Activated naive CD8-positive, alpha-beta T cell treated with anti-CD3 and anti-CD28 coated beads, Interleukin-2, amount 50 U/mL, for 24 hours (primary cell): ENCODE measurements at regions not wholly inside any gene's neighbourhood (a gene's known extent, or its start where the extent isn't known, plus 50 kb on each side); places are given as distances from the start of the nearest gene placed in this dataset.

Source experiments
- ATAC-seq: fragments of 150-1000 bp; cut with Tn5 transposase; one replicate; pipeline ENCODE4 v1.10.0; 2021
- DNase-seq: peaks from one replicate; pipeline ENCODE4 v3.0.0; 2021
- H3K27ac Mint-ChIP-seq: one replicate; pipeline ENCODE4 v1.8.0; 2021; ENCODE audit warnings: mild to moderate bottlenecking, mixed read lengths
- H3K27me3 Mint-ChIP-seq: one replicate; pipeline ENCODE4 v1.8.0; 2021; ENCODE audit warnings: mixed read lengths
- H3K36me3 Mint-ChIP-seq: one replicate; pipeline ENCODE4 v1.8.0; 2021; ENCODE audit warnings: low read depth, mixed read lengths
- H3K4me1 Mint-ChIP-seq: one replicate; pipeline ENCODE4 v1.8.0; 2021; ENCODE audit warnings: mixed read lengths
- H3K4me3 Mint-ChIP-seq: one replicate; pipeline ENCODE4 v1.8.0; 2021; ENCODE audit warnings: mild to moderate bottlenecking, moderate library complexity, mixed read lengths
- H3K9me3 Mint-ChIP-seq: one replicate; pipeline ENCODE4 v1.8.0; 2021; ENCODE audit warnings: mixed read lengths

DNA sequence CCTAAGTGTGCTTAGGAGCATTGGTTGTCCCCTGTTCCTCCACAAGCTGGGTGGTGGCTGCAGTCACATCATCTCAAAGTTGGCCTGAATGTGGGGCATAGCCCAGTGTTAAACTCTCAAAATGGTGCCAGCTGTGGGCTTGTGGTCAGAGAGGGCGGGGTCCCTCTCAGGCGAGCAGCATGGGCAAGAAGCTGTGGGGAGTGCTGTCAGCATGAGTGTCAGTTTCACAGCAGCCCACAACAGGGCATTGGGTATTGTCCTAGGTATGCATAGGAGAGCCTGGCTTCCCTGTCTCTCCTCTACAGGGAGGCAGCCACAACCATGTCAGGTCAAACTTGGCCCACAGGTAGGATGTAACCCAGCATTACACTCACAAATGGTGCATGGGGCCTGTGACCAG, 285.6 kb upstream of the THSD7B start:
- Mint-ChIP-seq H3K36me3 (no peaks in the 10 kb centered on the region), H3K4me1 (no peaks in the 10 kb centered on the region), H3K27ac (no peak overlapping the region), H3K4me3 (no peak overlapping the region), H3K9me3 (peaks cover 10% of the 10 kb centered on the region), H3K27me3 (peaks cover 4% of the 10 kb centered on the region)
- DNase-seq (no peak), ATAC-seq (no peak)

GRCh38 chr2:136468799-136469369, 296.5 kb upstream of the THSD7B start:
- no peak overlapping the region for H3K4me3 Mint-ChIP-seq
- H3K27ac Mint-ChIP-seq, result no peak overlapping the region
- DNase-seq (no peak), ATAC-seq (no peak)
- H3K27me3 Mint-ChIP-seq, result peaks cover 26% of the 10 kb centered on the region
- no peaks in the 10 kb centered on the region for H3K4me1 Mint-ChIP-seq
- peaks cover 12% of the 10 kb centered on the region for H3K9me3 Mint-ChIP-seq
- H3K36me3 Mint-ChIP-seq, result no peaks in the 10 kb centered on the region

GRCh38 chr2:136452528-136452927, 312.8 kb upstream of the THSD7B start:
- no peaks in the 10 kb centered on the region for H3K36me3 Mint-ChIP-seq
- no peaks in the 10 kb centered on the region for H3K4me1 Mint-ChIP-seq
- ATAC-seq (no peak), DNase-seq (no peak)
- H3K27ac Mint-ChIP-seq, result no peak overlapping the region
- no peak overlapping the region for H3K4me3 Mint-ChIP-seq
- H3K9me3 Mint-ChIP-seq, result no peaks in the 10 kb centered on the region
- H3K27me3 Mint-ChIP-seq, result peaks cover 4% of the 10 kb centered on the region

GRCh38 chr2:136448986-136449780, 316.2 kb upstream of the THSD7B start:
- DNase-seq (no peak), ATAC-seq (no peak)
- Mint-ChIP-seq H3K27me3 (peaks cover 1% of the 10 kb centered on the region), H3K4me1 (no peaks in the 10 kb centered on the region), H3K27ac (no peak overlapping the region), H3K36me3 (no peaks in the 10 kb centered on the region), H3K4me3 (no peak overlapping the region), H3K9me3 (no peaks in the 10 kb centered on the region)

GRCh38 chr2:136448432-136448831, 316.9 kb upstream of the THSD7B start:
- no peaks in the 10 kb centered on the region for H3K9me3 Mint-ChIP-seq
- H3K36me3 Mint-ChIP-seq, result no peaks in the 10 kb centered on the region
- H3K4me1 Mint-ChIP-seq, result no peaks in the 10 kb centered on the region
- H3K27ac Mint-ChIP-seq, result no peak overlapping the region
- H3K4me3 Mint-ChIP-seq, result no peak overlapping the region
- DNase-seq, result no peak
- ATAC-seq, result no peak
- H3K27me3 Mint-ChIP-seq, result peaks cover under 1% of the 10 kb centered on the region

DNA sequence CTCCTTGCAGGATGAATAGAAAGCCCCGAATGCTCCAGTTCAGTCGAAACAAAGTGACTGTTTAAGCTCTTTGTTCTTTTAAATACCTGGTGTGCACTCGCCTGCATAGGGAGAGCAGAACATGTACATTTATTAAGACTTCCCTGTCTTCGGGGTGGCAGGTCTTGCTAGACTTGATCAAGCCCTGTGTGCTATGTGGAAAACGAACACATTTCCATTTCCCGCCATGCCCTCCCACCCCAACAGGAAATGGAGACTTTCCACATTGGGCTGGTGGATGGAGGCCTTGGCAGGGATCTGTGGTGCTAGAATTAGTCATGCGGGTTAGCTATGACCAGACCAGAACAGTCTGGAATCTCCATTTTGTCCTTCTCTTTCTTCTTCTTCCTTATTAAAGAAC, 321.0 kb upstream of the THSD7B start:
- no peaks in the 10 kb centered on the region for H3K9me3 Mint-ChIP-seq
- H3K4me3 Mint-ChIP-seq, result no peak overlapping the region
- peaks cover 10% of the 10 kb centered on the region for H3K27me3 Mint-ChIP-seq
- no peak for DNase-seq
- H3K4me1 Mint-ChIP-seq, result no peaks in the 10 kb centered on the region
- no peak for ATAC-seq
- H3K27ac Mint-ChIP-seq, result no peak overlapping the region
- H3K36me3 Mint-ChIP-seq, result no peaks in the 10 kb centered on the region

DNA sequence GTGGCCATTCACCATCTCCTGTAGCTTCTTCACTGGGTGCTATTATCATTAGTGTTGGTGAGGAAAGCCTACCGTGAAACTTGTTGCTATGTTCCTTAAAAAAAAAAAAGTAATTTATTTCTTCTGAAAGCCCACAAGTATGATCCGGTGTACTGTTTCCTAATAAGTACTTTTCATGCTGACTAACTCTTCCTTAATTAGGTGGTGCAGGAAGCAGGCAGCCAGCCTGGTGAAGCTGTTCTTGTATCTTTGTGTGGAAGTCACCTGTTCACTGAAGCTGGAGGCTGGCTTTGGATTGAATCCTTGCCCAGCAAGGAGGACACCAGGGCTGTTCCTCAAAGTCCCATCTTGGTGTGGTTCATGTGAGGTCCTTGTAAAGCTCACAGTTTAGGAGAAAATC, 321.7 kb upstream of the THSD7B start:
- Mint-ChIP-seq H3K4me3 (no peak overlapping the region), H3K9me3 (no peaks in the 10 kb centered on the region), H3K27me3 (peaks cover 10% of the 10 kb centered on the region), H3K36me3 (no peaks in the 10 kb centered on the region), H3K27ac (no peak overlapping the region), H3K4me1 (no peaks in the 10 kb centered on the region)
- ATAC-seq (no peak), DNase-seq (no peak)

DNA sequence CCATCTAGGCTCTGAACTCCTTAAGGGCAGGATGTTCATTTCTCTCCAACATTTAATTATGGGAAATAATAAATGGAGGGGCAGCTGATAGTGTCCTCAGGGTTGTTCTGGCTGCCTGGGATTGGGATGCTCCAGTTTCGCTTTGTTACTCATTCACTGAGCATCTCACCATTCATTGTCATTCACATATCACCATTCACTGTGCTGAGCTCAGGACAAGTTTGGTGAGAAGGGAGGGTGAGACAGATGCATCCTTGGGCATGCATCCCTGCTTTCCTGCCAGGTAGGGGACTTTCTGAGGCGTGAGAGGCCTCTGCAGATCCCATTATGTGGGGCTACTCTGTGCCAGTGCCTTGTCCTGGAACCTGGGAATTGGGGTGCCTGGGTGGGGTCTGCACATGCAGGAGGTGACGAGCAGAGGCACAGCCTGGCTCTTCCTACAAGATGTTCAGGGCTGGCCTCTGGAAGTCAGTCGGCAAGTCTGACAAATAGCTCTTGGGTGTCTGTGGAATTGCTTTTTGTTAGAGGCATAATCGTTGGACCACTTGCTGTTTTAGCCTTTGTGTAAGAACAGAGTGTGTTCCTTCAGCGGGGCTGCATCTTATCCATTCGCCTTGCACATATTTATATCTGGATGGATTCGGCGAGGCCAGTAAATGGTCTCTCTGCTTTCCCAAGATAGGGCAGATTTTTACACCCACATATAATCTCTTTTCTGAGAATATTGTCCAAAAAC, 323.2 kb upstream of the THSD7B start:
- Mint-ChIP-seq H3K4me1 (no peaks in the 10 kb centered on the region), H3K9me3 (no peaks in the 10 kb centered on the region), H3K27ac (no peak overlapping the region), H3K27me3 (peaks cover 10% of the 10 kb centered on the region), H3K4me3 (no peak overlapping the region), H3K36me3 (no peaks in the 10 kb centered on the region)
- DNase-seq, result no peak
- no peak for ATAC-seq

DNA sequence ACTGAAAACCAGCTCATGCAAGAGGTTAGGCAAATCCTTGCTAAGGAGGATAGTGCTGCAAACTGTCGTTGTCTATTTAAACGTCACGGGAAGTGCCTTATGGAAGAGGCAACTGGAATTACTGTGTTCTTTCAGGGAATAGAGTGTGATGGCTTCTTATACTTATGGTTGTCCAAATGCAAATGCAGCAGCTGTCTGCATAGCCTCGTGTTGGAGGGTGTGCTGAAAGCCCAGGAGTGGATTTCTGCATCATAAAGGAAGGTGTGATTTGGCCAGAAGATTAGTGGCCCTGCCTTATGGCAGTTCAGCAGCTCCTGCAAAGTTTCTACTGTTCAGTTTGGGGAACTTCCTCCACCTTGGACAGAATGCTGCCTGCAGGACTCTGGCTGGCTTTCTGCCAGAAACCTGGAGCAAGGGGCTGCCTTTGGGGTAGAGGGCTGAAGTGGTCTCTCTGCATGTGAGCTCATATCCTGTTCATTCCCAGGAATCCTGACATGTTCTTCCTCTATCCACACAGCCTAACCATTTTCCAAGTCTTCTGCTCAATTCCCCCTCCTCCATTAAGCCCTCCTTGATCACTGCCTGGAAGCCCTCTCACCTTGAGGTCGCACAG, 321.2 kb upstream of the CXCR4 start:
- no peaks in the 10 kb centered on the region for H3K9me3 Mint-ChIP-seq
- H3K4me3 Mint-ChIP-seq, result no peak overlapping the region
- H3K27ac Mint-ChIP-seq, result no peak overlapping the region
- H3K4me1 Mint-ChIP-seq, result no peaks in the 10 kb centered on the region
- ATAC-seq, result no peak
- no peaks in the 10 kb centered on the region for H3K36me3 Mint-ChIP-seq
- DNase-seq, result no peak
- peaks cover 12% of the 10 kb centered on the region for H3K27me3 Mint-ChIP-seq

GRCh38 chr2:136437461-136437860, 319.5 kb upstream of the CXCR4 start:
- Mint-ChIP-seq H3K27ac (no peak overlapping the region), H3K4me1 (no peaks in the 10 kb centered on the region), H3K36me3 (no peaks in the 10 kb centered on the region), H3K9me3 (no peaks in the 10 kb centered on the region), H3K4me3 (no peak overlapping the region), H3K27me3 (peaks cover 12% of the 10 kb centered on the region)
- no peak for ATAC-seq
- no peak for DNase-seq

GRCh38 chr2:136436936-136437335, 319.0 kb upstream of the CXCR4 start:
- no peaks in the 10 kb centered on the region for H3K9me3 Mint-ChIP-seq
- no peaks in the 10 kb centered on the region for H3K36me3 Mint-ChIP-seq
- H3K4me3 Mint-ChIP-seq, result no peak overlapping the region
- no peak overlapping the region for H3K27ac Mint-ChIP-seq
- ATAC-seq (no peak), DNase-seq (no peak)
- no peaks in the 10 kb centered on the region for H3K4me1 Mint-ChIP-seq
- H3K27me3 Mint-ChIP-seq, result peaks cover 9% of the 10 kb centered on the region

DNA sequence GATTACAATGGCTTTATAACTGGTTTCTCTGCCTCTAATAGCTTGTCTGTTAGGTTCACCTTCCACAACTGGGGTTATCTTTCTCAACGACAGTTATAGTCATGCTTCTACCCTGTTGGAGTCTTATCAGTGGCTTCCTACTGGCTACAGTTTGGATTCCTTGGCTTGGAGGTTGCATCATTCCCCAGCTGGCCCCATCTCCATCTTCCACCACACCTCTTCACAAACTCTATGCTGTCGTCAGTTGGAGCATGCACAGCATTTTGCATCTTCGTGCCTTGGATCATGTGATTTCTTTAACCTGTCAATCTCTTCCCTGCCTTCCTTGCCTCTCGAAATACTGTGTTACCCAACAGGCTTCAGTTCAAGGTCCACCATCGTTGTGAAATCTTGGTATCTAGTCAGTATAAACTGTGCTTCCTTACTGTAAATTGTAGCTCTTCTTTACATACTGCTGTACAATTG, 316.3 kb upstream of the CXCR4 start:
- H3K27ac Mint-ChIP-seq, result no peak overlapping the region
- DNase-seq (no peak), ATAC-seq (no peak)
- no peaks in the 10 kb centered on the region for H3K9me3 Mint-ChIP-seq
- no peaks in the 10 kb centered on the region for H3K36me3 Mint-ChIP-seq
- no peak overlapping the region for H3K4me3 Mint-ChIP-seq
- peaks cover 2% of the 10 kb centered on the region for H3K27me3 Mint-ChIP-seq
- H3K4me1 Mint-ChIP-seq, result no peaks in the 10 kb centered on the region

DNA sequence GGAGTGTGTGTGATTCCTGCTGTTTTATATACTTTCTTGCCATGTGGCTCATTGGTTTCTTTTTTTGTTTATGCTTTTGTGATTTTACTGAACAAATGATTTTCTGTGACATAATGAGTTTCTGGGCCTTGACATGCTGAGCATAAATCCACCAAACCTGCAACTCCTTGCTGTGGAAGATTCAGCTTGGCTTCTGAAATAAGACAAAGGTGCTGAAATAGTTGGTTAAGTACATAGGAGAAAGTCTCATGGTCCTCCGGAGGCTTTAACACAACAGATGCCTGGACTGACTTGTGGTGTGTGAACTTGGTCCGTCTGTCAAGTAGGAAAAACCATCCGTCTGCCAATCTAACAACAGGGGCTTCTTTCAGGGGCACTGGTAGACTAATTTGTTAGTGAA, 315.3 kb upstream of the CXCR4 start:
- ATAC-seq (no peak), DNase-seq (no peak)
- no peaks in the 10 kb centered on the region for H3K9me3 Mint-ChIP-seq
- no peaks in the 10 kb centered on the region for H3K36me3 Mint-ChIP-seq
- no peak overlapping the region for H3K4me3 Mint-ChIP-seq
- H3K27me3 Mint-ChIP-seq, result peaks cover 4% of the 10 kb centered on the region
- H3K27ac Mint-ChIP-seq, result no peak overlapping the region
- no peaks in the 10 kb centered on the region for H3K4me1 Mint-ChIP-seq

DNA sequence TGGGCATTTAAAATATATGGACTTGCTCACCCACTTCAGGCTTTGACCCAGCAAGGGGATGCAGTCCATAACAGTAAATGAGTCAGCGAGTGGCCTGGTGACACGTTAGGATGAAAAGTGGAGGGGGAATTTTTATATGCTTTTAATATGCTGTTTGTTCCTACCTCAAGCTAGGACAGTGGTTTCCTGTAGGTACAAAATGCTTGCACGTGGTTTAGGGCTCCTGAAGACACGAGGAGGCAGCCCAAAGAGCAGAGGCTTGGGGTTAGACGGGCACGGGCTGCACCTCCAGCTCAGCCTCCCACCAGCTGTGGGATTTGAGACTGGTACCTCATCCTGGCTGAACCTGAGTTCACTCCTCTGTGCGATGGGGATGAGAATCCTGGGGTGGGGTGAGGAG, 306.2 kb upstream of the CXCR4 start:
- Mint-ChIP-seq H3K9me3 (no peaks in the 10 kb centered on the region), H3K4me1 (peaks cover 24% of the 10 kb centered on the region), H3K27ac (peak overlapping the region; percentile 74), H3K4me3 (peak overlapping the region; percentile 79), H3K27me3 (peaks cover 29% of the 10 kb centered on the region), H3K36me3 (no peaks in the 10 kb centered on the region)
- ATAC-seq (peak; percentile 38), DNase-seq (peak; percentile 14)
